PC-9 (cell line): ENCODE measurements at regions not wholly inside any gene's neighbourhood (a gene's known extent, or its start where the extent isn't known, plus 50 kb on each side); places are given as distances from the start of the nearest gene placed in this dataset.

Experiments
- BruUV-seq: library from RNA; stranded (reverse); fragments of 400-500 nt; replicated peaks from 2 replicates; lab custom pipeline; 2021; lab: Mats Ljungman, UMichigan
- CTCF ChIA-PET: fragments of 300-600 bp; sonication (Branson Sonifier 250); formaldehyde crosslinking; loops from one replicate; lab custom pipeline; 2022; ENCODE audit warnings: antibody characterized with exemption; lab: Charles Lee
- POLR2A ChIA-PET: fragments of 300-600 bp; sonication (Branson Sonifier 250); formaldehyde crosslinking; loops from one replicate; lab custom pipeline; 2022; ENCODE audit warnings: antibody characterized with exemption; ENCODE audit not compliant: unreplicated experiment; lab: Charles Lee
- DNase-seq, 2 experiments: peaks; one replicate each; pipeline versions ENCODE4 v3.0.0 to v3.0.0-alpha.2; 2015 to 2022; ENCODE audit warnings: mixed read lengths in 1 of 2
- H2AFZ ChIP-seq: fragments of 200-600 bp; sonication (generic); 2 replicates; pipeline ENCODE4 v1.8.1; 2017; ENCODE audit warnings: antibody characterized with exemption
- H3F3A ChIP-seq: fragments of 200-600 bp; sonication (generic); 2 replicates; pipeline ENCODE4 v1.8.1; 2017; ENCODE audit warnings: antibody characterized with exemption, mild to moderate bottlenecking, low read depth; ENCODE audit not compliant: insufficient read depth
- H3K27ac ChIP-seq: fragments of 200-600 bp; sonication (generic); 2 replicates; pipeline ENCODE4 v1.6.1; 2016; ENCODE audit warnings: mixed run types
- H3K27me3 ChIP-seq: fragments of 200-600 bp; sonication (generic); 2 replicates; pipeline ENCODE4 v1.6.1; 2016; ENCODE audit warnings: low read depth, mixed run types; ENCODE audit not compliant: insufficient read depth
- H3K36me3 ChIP-seq: fragments of 200-600 bp; sonication (generic); 2 replicates; pipeline ENCODE4 v1.6.1; 2016; ENCODE audit warnings: low read depth, mixed run types
- H3K4me1 ChIP-seq: fragments of 200-600 bp; sonication (generic); replicated peaks from 2 replicates; pipeline ENCODE4 v1.6.1; 2016; ENCODE audit warnings: mixed run types; ENCODE audit not compliant: insufficient read depth
- H3K4me2 ChIP-seq: fragments of 200-600 bp; sonication (generic); 2 replicates; pipeline ENCODE4 v1.6.1; 2017; ENCODE audit warnings: mixed run types
- H3K4me3 ChIP-seq: fragments of 200-600 bp; sonication (generic); 2 replicates; pipeline ENCODE4 v1.6.1; 2016; ENCODE audit warnings: mixed run types
- H3K79me2 ChIP-seq: fragments of 200-600 bp; sonication (generic); 2 replicates; pipeline ENCODE4 v1.6.1; 2017; ENCODE audit warnings: low read depth, mixed run types
- H3K9me2 ChIP-seq: fragments of 200-600 bp; sonication (generic); 2 replicates; pipeline ENCODE4 v1.8.1; 2017; ENCODE audit warnings: mild to moderate bottlenecking; ENCODE audit not compliant: insufficient read depth
- H3K9me3 ChIP-seq: fragments of 200-600 bp; sonication (generic); 2 replicates; pipeline ENCODE4 v1.8.1; 2016; ENCODE audit warnings: low read depth; ENCODE audit not compliant: insufficient read depth
- H4K20me1 ChIP-seq: fragments of 200-600 bp; sonication (generic); 2 replicates; pipeline ENCODE4 v1.8.1; 2017; ENCODE audit not compliant: insufficient read depth
- EZH2 ChIP-seq: fragments of 200-600 bp; sonication (generic); IDR thresholded peaks from 2 replicates; pipeline ENCODE4 v1.8.0; 2017; ENCODE audit warnings: antibody characterized with exemption, low read depth
- intact Hi-C: fragments of 100-400 bp; cut with micrococcal nuclease; formaldehyde crosslinking; loops from one replicate; pipeline ENCODE4 v1.10.0; 2022; ENCODE audit not compliant: unreplicated experiment
- TF ChIP-seq, protein P1 (sequence below): fragments of 200-600 bp; sonication (generic); conservative IDR thresholded peaks from 2 replicates; pipeline ENCODE4 v1.6.1; 2017; ENCODE audit warnings: mixed run types, antibody characterized with exemption, mild to moderate bottlenecking, moderate library complexity

- Histone ChIP-seq H3K27me3 (no peaks in the 10 kb centered on the region), H3K4me3 (no peak overlapping the region), H3K36me3 (no peaks in the 10 kb centered on the region), H3K4me1 (no peaks in the 10 kb centered on the region), H3K27ac (no peak overlapping the region), H2AFZ (no peak overlapping the region), H3K9me2 (no peaks in the 10 kb centered on the region), H3K9me3 (no peaks in the 10 kb centered on the region), H3F3A (no peaks in the 10 kb centered on the region), H3K4me2 (no peak overlapping the region), H3K79me2 (no peaks in the 10 kb centered on the region), H4K20me1 (no peaks in the 10 kb centered on the region)
- intact Hi-C loops = no loop called here
- no TSS peak for BruUV-seq
- CTCF ChIA-PET = no interaction called here
- DNase-seq = no peak
- no peak for TF ChIP-seq EZH2
- TF ChIP-seq, protein P1, sequence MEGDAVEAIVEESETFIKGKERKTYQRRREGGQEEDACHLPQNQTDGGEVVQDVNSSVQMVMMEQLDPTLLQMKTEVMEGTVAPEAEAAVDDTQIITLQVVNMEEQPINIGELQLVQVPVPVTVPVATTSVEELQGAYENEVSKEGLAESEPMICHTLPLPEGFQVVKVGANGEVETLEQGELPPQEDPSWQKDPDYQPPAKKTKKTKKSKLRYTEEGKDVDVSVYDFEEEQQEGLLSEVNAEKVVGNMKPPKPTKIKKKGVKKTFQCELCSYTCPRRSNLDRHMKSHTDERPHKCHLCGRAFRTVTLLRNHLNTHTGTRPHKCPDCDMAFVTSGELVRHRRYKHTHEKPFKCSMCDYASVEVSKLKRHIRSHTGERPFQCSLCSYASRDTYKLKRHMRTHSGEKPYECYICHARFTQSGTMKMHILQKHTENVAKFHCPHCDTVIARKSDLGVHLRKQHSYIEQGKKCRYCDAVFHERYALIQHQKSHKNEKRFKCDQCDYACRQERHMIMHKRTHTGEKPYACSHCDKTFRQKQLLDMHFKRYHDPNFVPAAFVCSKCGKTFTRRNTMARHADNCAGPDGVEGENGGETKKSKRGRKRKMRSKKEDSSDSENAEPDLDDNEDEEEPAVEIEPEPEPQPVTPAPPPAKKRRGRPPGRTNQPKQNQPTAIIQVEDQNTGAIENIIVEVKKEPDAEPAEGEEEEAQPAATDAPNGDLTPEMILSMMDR = no peak
- POLR2A ChIA-PET = no interaction called here
Measured at GRCh38 chr2:15115776-15116175, 445.4 kb downstream of the NBAS start.

- no peak overlapping the region for H3K27ac ChIP-seq
- H2AFZ ChIP-seq = no peak overlapping the region
- ChIA-PET POLR2A (no interaction called here), CTCF (no interaction called here)
- TF ChIP-seq, protein P1 = no peak
- intact Hi-C loops = no loop called here
- H3K79me2 ChIP-seq = no peaks in the 10 kb centered on the region
- no peaks in the 10 kb centered on the region for H3F3A ChIP-seq
- no peaks in the 10 kb centered on the region for H3K36me3 ChIP-seq
- H3K9me2 ChIP-seq = no peaks in the 10 kb centered on the region
- H3K27me3 ChIP-seq = no peaks in the 10 kb centered on the region
- no TSS peak for BruUV-seq
- H4K20me1 ChIP-seq = no peaks in the 10 kb centered on the region
- H3K4me1 ChIP-seq = no peaks in the 10 kb centered on the region
- no peak overlapping the region for H3K4me3 ChIP-seq
- no peaks in the 10 kb centered on the region for H3K9me3 ChIP-seq
- no peak overlapping the region for H3K4me2 ChIP-seq
- DNase-seq = no peak
Measured at GRCh38 chr2:15116830-15117229, 444.3 kb downstream of the NBAS start.
